CD4-positive, alpha-beta T cell treated with Interleukin-6 at 100 ng/mL for 8 hours (primary cell): ENCODE measurements at regions not wholly inside any gene's neighbourhood (a gene's known extent, or its start where the extent isn't known, plus 50 kb on each side); places are given as distances from the start of the nearest gene placed in this dataset.

ENCODE experiments used
- DNase-seq: peaks from one replicate; pipeline ENCODE4 v3.0.0-alpha.2; 2020; ENCODE audit warnings: mixed read lengths, low spot score

DNA sequence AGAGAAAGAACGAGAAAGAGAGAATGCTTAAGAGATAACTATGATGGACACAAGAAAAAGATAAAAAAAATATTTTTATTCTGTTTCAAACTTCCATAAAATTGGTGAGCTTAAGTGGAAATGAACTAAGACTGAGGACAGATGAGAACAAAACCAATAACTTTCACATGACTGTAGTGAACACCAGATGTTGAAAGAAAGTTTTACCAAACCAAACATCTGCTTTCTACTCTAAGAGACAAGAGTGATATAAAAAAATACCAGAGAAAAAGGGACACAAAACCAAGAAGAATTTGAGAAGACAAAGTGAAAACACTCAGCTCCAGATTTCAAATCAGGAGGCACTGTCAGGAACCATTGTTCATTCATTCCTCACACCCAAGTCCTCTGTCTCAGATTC, 147.9 kb downstream of the IMPG2 start:
- no peak for DNase-seq

DNA sequence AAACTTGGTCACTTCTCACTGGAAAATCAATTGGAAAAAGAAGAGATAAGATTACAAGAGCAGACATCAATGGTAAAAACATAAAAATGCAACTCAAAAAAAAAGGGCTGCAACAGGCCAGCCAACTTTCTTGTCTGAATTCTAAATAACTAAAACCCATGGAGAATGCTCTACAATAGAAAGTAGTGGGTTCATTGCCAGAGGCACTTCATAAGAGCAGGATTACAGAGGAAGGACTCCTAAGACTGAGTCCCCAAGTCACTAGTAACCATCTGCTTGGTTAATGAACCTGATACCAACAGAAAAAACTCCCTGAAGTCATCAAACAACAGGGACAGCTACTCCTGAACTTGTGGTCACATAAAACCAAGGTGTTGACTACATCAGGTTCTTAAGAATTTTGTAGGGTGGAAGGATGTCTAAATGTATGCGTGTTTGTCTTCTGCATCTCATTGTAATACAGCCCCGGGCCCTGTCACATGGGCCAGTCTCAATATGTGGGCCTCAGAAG, 148.6 kb downstream of the IMPG2 start:
- no peak for DNase-seq

DNA sequence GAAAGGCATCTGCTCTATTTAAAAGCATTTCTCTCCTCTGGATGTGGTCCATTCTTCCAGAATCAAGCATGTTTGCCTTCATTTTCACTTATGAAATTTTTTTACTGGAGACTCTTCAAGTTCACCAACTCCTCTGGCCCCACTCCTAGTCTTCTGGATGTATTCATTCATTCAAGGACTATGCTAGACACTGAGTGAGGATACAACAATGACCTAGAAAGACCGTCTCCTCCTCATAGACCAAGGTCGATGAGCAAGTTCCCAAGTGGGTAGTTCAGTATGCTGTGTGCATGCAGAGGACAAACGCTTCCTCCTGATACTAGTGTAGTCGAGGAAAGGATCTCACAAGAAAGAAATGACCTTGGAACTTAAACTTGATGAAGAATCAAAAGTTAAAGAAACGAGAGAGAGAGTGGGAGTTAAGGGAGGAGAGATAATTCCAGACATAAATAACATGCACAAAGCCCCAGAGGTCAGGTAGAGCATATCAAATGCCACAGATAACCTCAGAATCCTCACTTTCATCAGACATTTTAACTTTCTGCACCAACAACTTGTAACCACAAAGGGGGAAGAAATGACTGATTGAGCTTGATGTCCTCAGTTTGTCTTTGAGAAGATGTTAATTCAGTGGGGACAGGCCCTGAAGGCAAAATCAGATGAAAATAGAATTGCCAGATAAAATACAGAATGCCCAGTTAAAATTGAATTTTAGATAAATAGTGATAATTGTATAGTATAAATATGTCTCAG, 149.4 kb downstream of the IMPG2 start:
- DNase-seq: no peak

DNA sequence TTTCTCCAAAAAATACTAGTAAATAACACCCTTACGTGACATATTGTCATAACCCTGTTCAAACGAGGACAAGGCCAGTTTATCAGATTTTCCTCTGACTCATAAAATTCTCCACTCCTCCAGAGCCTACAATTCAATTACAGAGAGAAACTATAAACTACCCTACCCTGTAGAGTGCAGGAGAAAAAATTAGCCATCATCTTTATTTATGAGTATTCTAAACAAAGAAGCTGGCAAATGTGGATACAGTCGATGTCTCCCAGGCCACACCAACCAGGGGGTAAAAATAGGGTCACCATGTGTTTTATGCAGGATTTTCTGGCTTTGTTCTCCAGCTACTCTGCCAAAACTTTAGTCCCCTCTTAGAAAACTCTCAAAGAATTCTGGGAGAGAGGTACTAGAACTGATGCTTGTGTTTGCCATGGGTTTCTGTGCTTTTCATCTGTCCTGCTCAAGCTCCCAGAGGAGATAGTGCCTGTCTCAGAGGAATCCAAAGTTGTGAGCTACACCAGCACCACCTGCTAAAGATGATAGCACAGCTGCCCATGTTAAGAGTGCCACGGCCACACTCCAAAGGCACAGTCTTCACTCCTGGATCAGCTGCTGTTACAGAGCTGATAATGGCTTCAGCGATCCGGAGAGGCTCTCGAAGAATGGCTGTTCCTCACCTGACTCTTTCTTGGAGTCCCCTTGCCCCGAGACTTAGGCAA, 150.2 kb downstream of the IMPG2 start:
- no peak for DNase-seq

DNA sequence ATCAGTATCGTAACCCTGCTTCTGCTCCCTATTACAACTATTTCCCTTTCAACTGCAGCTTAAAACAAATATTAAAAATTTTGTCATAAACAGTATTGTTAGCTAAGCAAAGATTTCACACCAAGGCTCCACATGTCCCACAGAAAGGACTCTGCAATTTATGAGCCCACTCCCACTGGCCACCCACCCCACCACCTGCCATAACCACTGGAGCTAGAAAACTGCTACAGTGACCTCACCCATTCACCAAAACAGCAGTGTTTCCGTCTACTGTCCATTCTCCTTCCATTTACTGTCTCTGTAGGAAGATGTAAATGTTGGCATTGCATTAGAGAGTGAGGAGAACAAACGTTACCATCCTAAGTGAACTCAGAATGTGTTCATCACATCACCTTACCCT, 150.9 kb downstream of the IMPG2 start:
- no peak for DNase-seq

DNA sequence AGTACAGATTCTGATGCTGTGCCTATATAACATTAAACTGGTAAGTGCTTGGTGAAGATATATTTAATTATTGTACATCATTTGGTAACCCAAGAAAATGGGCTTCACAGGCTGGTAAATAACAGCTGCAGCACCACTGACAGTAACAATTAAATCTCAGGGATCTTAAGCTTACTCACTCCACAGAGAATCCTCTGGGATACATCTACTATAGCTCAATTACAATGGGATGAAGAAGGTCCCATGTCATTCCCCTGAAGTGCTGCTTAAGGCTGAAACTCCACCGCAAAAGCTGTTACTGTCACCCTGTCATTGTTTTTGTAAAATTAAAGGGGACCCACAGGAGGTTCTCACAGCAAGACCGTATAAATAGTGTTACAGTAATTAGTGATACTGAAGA, 153.0 kb downstream of the IMPG2 start:
- no peak for DNase-seq

DNA sequence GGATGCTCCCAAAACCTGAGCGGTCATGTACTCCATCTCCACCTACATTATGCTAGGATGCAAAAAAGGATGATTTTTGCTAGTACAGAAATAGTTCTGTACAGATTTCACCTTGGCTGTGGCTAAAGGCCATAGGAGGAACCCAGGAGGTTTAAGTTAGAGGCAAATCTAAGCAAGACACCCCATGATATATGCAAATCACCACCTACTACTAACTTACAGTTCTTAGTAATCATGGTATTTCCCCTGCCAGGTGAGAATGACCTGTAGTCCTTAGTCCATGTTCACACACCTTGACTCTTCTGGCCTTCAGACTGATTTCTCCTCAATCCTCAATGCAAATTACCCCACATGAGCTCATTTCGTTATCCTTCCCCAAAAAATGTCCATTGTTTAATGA, 154.2 kb downstream of the IMPG2 start:
- DNase-seq: no peak

DNA sequence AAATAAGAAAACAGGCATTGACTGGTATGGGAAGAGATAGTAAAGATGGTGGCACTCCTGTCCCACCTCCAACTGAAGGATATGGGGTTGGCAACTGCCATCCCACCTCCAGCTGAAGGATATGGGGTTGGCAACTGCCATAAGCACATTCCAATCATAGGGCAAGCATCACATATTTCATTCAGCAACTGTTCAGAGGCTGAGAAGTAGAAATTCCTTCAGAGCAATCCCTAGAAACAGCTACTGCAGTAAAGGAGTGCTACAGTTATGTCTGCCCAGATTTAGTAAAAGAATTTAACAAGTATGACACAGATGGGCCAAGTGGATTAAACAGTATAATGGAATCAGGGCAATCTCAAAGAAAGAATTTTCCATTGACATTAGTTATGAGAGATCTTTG, 156.8 kb downstream of the IMPG2 start:
- DNase-seq: no peak

DNA sequence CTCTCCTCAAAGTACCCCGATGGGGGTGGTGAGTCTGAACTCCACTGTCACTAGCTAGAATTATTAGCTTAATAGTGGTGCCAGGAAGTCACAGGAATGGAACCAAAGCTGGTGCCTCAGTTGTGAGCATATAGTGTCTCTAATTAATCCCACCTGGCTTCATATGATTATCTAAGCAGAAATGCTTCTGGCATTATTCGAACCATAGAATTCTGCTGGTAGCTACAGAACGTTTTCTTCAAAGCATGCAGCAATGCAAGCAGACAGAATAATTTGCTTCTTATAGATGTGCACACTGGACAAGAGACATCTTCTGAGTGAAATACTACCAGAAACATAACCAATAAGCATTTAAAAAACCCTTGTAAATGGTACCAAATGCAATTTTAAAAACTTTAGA, 160.9 kb downstream of the IMPG2 start:
- no peak for DNase-seq

DNA sequence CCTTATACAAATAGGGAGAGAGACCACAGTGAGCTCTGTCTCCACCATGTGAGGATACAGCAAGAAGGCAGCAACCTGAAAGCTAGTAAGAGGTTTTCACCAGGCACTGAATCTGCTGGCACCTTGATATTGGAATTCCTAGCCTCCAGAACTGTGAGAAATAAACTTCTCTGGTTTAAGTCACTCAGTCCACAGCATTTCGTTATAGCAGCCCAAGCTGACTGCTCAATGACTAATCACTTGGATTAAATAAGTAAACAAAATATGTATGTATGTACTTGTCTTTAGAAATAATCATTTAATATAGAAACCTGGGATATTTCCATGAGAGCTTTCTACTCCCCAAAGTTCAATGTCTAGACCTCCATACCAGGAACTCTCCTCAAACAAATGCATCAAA, 162.0 kb downstream of the IMPG2 start:
- no peak for DNase-seq

DNA sequence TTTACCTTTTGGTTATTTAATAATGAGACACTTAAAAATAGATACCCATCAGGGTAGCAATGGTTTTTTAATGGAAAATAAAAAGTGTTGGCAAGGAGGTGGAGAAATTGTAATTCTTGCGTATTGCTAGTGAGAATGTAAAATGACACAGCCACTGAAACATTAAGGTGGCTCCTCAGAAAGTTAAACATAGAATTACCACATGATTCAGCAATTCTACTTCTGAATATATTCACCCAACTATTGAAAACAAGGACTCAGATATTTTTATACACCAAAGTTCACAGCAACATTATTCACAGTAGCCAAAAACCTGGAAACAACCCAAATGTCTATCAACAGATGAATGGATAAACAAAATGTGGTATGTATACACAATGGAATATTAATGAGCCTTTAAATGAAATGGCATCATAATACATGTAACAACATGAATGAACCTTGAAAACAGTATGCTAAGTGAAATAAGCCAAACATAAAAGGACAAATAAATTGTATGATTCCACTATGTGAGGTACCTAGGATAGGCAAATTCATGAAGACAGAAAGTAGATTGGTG, 163.5 kb downstream of the IMPG2 start:
- no peak for DNase-seq

DNA sequence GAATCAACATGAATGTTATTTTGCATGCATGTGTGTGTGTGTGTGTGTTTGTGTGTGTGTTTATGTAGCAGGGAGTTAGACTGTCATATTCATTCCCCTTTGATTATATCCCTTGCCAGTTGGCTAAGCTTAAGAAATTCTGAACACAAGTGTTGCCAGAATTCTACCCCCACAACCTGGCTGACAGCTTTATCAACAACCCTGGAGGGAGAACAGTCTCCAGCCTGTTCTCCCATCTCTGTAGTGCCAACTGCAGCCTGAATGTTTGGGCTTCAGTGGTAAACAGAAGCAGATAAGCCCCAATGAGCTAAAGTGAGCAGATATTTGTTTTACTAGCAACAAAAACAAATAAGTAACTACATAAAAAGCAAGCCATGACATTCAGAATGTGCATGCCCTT, 162.6 kb upstream of the ABI3BP start:
- DNase-seq: no peak

DNA sequence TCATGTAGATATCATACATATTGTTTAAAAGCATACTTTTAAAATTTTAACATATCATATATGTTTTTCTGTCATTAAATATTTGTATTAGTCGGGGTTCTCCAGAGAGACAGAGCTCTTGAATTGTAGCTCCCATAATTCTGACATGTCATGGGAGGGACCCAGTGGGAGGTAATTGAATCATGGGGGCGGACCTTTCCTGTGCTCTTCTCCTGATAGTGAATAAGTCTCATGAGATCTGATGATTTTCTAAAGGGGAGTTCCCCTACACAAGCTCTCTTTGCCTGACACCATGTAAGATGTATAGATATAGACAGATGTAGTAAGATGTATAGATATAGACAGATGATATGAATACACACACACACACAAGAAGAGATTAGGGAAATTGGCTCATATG, 161.2 kb upstream of the ABI3BP start:
- DNase-seq: no peak

DNA sequence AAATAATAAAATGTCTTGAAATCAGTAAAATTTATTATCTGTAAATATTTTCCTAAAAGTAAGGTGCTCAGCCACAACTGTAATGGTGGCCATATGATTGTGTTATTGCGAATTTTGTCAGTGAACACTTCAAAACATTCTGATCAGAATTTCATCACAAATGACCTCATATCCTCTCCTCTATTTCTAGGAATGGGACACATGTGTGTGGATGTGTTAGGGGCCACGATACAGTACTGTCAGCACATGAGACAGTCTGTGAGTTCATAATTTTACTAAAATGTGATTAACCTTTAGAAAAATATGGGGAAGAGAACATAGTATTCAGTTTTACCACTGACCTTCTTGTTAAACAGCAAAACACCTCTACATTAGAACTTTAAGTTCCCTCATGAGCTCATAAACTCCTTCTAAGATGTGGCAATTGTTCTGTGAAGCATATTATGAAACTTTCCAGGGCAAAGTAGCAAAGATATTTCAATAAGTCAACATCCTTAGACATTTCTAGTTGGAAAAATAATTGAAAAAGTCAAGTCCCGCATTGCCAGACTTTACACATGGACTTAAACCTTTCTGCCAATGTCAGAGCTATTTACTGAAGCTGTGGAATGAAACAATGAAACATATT, 158.2 kb upstream of the ABI3BP start:
- DNase-seq: no peak

DNA sequence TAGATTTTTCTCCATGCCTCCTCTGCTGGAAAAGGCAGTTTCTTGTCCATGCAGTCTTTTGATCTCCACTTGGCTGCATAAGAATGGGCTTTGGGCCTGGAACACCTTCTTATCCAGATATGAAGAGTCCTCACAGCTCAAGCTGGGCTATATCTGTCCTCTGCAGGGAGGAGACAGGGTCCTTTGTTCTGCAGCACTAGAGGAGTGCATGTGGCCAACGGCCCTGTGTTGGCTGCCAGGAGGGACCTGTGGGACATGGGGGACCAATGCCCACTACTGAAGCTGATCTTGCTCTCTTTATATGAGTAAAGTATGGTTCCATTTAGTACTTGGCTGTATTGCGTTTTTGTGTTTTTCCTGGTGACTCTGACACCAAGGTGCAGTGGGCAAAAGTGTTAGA, 157.3 kb upstream of the ABI3BP start:
- no peak for DNase-seq

DNA sequence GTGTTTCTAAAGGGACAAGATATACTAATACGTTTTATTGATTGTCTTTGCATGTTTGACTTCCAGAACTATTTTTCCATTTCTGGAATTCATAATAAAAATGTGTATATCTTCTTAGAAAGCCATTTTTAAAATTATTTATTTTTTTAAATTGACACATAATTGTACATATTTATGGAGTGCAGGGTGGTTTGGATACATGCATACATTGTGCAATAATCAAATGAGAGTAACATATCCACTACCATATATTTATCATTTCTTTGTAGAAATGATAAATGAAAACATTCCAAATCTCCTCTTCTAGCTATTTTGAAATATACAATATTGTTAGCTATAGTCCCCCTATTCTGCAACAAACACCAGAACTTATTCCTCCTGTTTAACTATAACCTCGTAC, 156.5 kb upstream of the ABI3BP start:
- DNase-seq: no peak

DNA sequence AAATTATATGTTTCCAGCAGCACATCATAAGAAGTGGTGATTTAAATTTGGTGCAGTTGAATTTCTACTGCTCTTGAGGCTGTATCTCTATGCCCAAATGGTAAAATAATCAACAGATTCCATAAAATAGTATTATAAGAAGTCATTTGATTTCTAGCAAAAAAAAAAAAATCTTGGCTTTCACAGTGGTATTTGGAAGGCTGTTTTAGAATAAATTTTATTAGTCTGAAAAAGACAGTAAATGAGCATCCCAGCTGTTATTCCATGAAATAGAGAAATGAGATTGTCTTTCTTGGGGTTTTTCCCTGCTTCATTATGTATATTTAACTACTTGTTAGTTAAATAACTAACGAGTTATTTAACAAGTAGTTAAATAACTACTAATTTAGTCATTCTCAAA, 156.0 kb upstream of the ABI3BP start:
- DNase-seq: no peak

DNA sequence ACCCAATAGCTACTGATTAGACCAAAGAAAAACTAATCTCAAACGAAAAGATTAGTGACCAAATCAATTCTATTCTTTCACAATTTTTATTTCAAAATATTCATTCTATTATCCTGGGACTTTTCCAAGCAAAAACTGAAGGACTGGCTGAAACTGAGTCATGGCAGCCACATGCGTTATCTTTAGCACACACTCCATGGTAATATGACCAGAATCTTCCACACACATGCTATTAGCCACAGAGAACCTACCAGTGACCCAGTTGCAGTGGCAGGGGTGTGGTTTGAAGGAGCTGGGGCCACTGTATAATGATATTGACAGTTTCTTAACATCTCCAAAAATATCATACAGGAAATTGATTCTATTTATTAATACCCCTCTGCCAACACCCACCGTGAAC, 154.8 kb upstream of the ABI3BP start:
- DNase-seq: no peak

DNA sequence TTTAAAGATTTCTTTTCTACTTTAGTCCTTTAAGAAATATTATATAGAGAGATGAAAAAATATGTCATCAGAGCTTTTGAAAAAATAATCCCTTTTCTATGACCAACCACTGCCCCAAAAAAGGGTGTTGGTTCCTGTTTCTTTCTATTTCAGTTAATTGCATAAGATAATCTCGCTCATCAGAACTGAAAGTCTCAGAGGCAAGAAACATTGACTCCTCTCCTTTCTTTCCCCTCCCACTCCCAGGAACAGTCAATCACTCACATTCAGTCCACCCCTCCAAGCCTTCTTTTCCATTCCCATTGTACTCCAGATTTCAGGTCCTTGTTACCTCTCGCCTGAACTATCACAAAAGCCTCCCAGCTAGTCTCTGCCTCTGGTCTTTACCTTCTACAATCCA, 153.7 kb upstream of the ABI3BP start:
- DNase-seq: no peak

DNA sequence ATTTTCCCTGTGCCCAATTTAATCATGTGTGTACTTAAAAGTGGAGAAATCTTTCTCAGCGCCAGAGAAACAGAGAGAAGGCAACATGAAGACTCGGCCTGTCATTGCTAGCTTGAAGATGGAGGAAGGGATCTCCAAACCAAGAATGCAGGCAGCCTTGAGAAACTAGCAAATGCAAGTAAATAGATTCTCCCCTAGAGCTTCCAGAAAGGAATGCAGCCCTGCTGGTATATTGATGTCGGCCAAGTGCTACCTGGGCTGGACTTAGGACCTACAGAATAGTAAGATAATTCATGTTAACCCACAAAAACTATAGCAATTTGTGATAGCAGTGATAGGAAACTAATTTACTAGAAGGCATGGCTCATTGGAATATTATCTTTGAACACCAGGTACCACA, 150.9 kb upstream of the ABI3BP start:
- no peak for DNase-seq

DNA sequence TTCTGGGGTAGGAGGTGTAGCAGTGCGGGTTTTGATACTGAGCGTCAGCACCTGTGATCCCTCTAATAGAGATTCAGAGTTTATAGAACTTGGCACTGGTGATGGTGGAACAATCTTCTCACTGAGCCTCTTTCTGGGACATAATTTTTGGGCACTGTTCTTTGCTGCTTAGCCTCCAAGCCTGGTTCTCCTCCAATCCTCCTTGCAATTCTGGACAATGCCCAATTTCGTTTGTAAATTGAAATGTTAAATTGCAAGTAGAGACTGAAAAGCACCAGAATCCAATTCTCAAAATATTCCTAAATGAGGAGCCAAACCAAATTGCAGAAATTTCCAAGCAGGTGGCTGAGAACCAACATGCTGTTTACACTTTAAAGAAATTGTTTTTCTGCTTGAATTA, 149.8 kb upstream of the ABI3BP start:
- DNase-seq: no peak

DNA sequence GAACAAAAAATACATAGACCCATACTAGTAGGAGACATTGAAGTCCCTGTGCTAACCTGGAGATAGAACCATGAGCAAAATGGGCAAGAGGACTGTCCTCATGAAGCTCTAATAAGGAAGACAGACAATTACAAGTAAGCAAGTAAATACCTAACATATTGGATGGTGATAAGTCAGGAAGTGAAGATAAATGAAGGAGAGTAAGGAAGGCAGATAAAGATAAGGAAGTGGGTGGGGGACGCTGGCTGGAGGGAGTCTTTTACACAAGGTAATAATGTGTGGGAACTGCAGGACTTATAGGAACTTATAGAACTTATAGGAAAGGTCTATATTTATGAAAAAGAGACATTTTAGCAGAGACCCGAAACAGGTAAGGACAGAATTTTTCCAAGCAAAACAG, 148.9 kb upstream of the ABI3BP start:
- no peak for DNase-seq

DNA sequence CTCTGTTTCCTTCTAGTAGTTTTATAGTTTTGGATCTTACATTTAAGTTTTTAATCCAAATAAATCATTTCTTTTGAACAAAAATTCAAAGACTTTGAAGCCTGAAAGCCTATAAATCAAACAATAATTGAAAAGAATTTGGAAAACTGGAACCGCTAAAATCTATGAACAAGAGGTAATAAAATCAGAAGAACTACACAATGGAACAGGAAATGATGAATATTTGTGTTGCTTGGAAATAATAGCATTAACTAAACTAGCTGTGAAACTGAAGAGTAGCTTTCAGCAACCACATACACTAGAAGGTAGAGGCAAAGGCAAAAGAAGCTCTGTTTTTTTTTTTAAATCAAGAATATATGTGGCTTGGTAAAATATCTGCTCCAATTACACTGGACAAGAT, 147.9 kb upstream of the ABI3BP start:
- DNase-seq: no peak
